ENCODE measurements at regions not wholly inside any gene's neighbourhood (a gene's known extent, or its start where the extent isn't known, plus 50 kb on each side); places are given as distances from the start of the nearest gene placed in this dataset.
"Not testable (repeated sequence)": the region's sequence is repeated elsewhere in the genome, so short reads cannot be mapped to it uniquely, and the experiment has no call there.

- DNase-seq: no peak
Measured at GRCh38 chr2:125901278-125901677, 754.7 kb upstream of the GYPC start.

- DNase-seq: no peak
Measured at GRCh38 chr2:125925891-125926546, 729.9 kb upstream of the GYPC start.

GRCh38 chr2:125935559-125935958 lies 720.4 kb upstream of the GYPC start:
- no peak for DNase-seq

GRCh38 chr2:125942585-125943424 lies 713.2 kb upstream of the GYPC start:
- DNase-seq: no peak

- DNase-seq: no peak
Measured at GRCh38 chr2:125959047-125959446, 696.9 kb upstream of the GYPC start.

- no peak for DNase-seq
Measured at GRCh38 chr2:125961739-125962138, 694.2 kb upstream of the GYPC start.

GRCh38 chr2:125979886-125980285 lies 676.1 kb upstream of the GYPC start:
- DNase-seq: no peak

- DNase-seq: no peak
Measured at GRCh38 chr2:125983364-125983763, 672.6 kb upstream of the GYPC start.

- no peak for DNase-seq
Measured at GRCh38 chr2:126029316-126029715, 626.6 kb upstream of the GYPC start.

GRCh38 chr2:126038861-126039260 lies 617.1 kb upstream of the GYPC start:
- DNase-seq: no peak

GRCh38 chr2:126041391-126042047 lies 614.4 kb upstream of the GYPC start:
- DNase-seq: no peak

- no peak for DNase-seq
Measured at GRCh38 chr2:126042089-126042488, 613.9 kb upstream of the GYPC start.

GRCh38 chr2:126048719-126049118 lies 607.2 kb upstream of the GYPC start:
- DNase-seq: no peak

GRCh38 chr2:126049461-126049860 lies 606.5 kb upstream of the GYPC start:
- no peak for DNase-seq

- no peak for DNase-seq
Measured at GRCh38 chr2:126050991-126051736, 604.8 kb upstream of the GYPC start.

- DNase-seq: not testable (repeated sequence)
Measured at GRCh38 chr2:126051737-126052240, 604.2 kb upstream of the GYPC start.

GRCh38 chr2:126059379-126059778 lies 596.6 kb upstream of the GYPC start:
- DNase-seq: no peak

GRCh38 chr2:126085011-126085795 lies 570.8 kb upstream of the GYPC start:
- DNase-seq: no peak

GRCh38 chr2:126100962-126101361 lies 555.0 kb upstream of the GYPC start:
- DNase-seq: no peak

GRCh38 chr2:126106006-126106405 lies 550.0 kb upstream of the GYPC start:
- DNase-seq: no peak

- DNase-seq: no peak
Measured at GRCh38 chr2:126107883-126108282, 548.1 kb upstream of the GYPC start.

- no peak for DNase-seq
Measured at GRCh38 chr2:126115975-126116374, 540.0 kb upstream of the GYPC start.
